Stimulated activated CD8-positive, alpha-beta memory T cell treated with anti-CD3 and anti-CD28 coated beads, Interleukin-7, amount 100 ng/mL, for 1 hour (primary cell): ENCODE measurements at regions not wholly inside any gene's neighbourhood (a gene's known extent, or its start where the extent isn't known, plus 50 kb on each side); places are given as distances from the start of the nearest gene placed in this dataset.

ENCODE experiments used
- DNase-seq, 2 donors: peaks; one replicate each; pipeline ENCODE4 v3.0.0-alpha.2; 2020; ENCODE audit warnings: low read depth in 2 of 2

- no peak for DNase-seq
Measured at GRCh38 chr12:93944911-93945310, 203.5 kb upstream of the PLXNC1 start.

GRCh38 chr12:93946542-93947150 is 201.7 kb upstream of the PLXNC1 start:
- no peak for DNase-seq

GRCh38 chr12:93947486-93947885 is 200.9 kb upstream of the PLXNC1 start:
- no peak for DNase-seq

- DNase-seq, result no peak
Measured at GRCh38 chr12:93950311-93950710, 198.1 kb upstream of the PLXNC1 start.

GRCh38 chr12:93954166-93955112 is 193.9 kb upstream of the PLXNC1 start:
- DNase-seq, result no peak

- DNase-seq, result no peak
Measured at GRCh38 chr12:93956551-93956950, 191.8 kb upstream of the PLXNC1 start.

GRCh38 chr12:93957168-93957567 is 191.2 kb upstream of the PLXNC1 start:
- DNase-seq, result no peak

- DNase-seq, result no peak
Measured at GRCh38 chr12:93957870-93958269, 190.5 kb upstream of the PLXNC1 start.

GRCh38 chr12:93959657-93960056 is 188.7 kb upstream of the PLXNC1 start:
- no peak for DNase-seq

- DNase-seq, result no peak
Measured at GRCh38 chr12:93960521-93960920, 187.9 kb upstream of the PLXNC1 start.

GRCh38 chr12:93962336-93962735 is 186.0 kb upstream of the PLXNC1 start:
- no peak for DNase-seq

GRCh38 chr12:93964936-93965335 is 183.4 kb upstream of the PLXNC1 start:
- no peak for DNase-seq

- no peak for DNase-seq
Measured at GRCh38 chr12:93966516-93967133, 181.8 kb upstream of the PLXNC1 start.

GRCh38 chr12:93967454-93967853 is 180.9 kb upstream of the PLXNC1 start:
- no peak for DNase-seq

- no peak for DNase-seq
Measured at GRCh38 chr12:93968536-93969285, 179.7 kb upstream of the PLXNC1 start.

- DNase-seq, result no peak
Measured at GRCh38 chr12:93970900-93971688, 177.3 kb upstream of the PLXNC1 start.

- no peak for DNase-seq
Measured at GRCh38 chr12:93972411-93973208, 175.8 kb upstream of the PLXNC1 start.

- DNase-seq, result no peak
Measured at GRCh38 chr12:93974252-93974651, 174.1 kb upstream of the PLXNC1 start.

- no peak for DNase-seq
Measured at GRCh38 chr12:93976024-93976423, 172.4 kb upstream of the PLXNC1 start.

- no peak for DNase-seq
Measured at GRCh38 chr12:93977081-93977480, 171.3 kb upstream of the PLXNC1 start.
